IPS-NIHi7 (cell line): ENCODE measurements at regions not wholly inside any gene's neighbourhood (a gene's known extent, or its start where the extent isn't known, plus 50 kb on each side); places are given as distances from the start of the nearest gene placed in this dataset.
"Not testable (repeated sequence)": the region's sequence is repeated elsewhere in the genome, so short reads cannot be mapped to it uniquely, and the experiment has no call there.

Experiments
- DNase-seq: peaks from one replicate; pipeline ENCODE4 v3.0.0; 2012; ENCODE audit warnings: mixed read lengths; ENCODE audit errors: extremely low spot score

GRCh38 chr7:1300206-1300605 is 67.5 kb downstream of the UNCX start:
- DNase-seq = no peak

GRCh38 chr7:1300636-1301035 is 68.0 kb downstream of the UNCX start:
- DNase-seq = no peak

- no peak for DNase-seq
Observed at GRCh38 chr7:1301054-1301881, 68.6 kb downstream of the UNCX start.

- no peak for DNase-seq
Observed at GRCh38 chr7:1301882-1302251, 69.2 kb downstream of the UNCX start.

- no peak for DNase-seq
Observed at GRCh38 chr7:1302936-1303335, 70.3 kb downstream of the UNCX start.

GRCh38 chr7:1304011-1304410 is 71.3 kb downstream of the UNCX start:
- DNase-seq = not testable (repeated sequence)

- no peak for DNase-seq
Observed at GRCh38 chr7:1305873-1306272, 73.2 kb downstream of the UNCX start.

- no peak for DNase-seq
Observed at GRCh38 chr7:1307828-1308227, 75.2 kb downstream of the UNCX start.

- no peak for DNase-seq
Observed at GRCh38 chr7:1309290-1309689, 76.6 kb downstream of the UNCX start.

- no peak for DNase-seq
Observed at GRCh38 chr7:1309996-1310395, 77.3 kb downstream of the UNCX start.

- DNase-seq = no peak
Observed at GRCh38 chr7:1310936-1311335, 78.3 kb downstream of the UNCX start.

GRCh38 chr7:1311406-1312135 is 78.9 kb downstream of the UNCX start:
- DNase-seq = no peak

- no peak for DNase-seq
Observed at GRCh38 chr7:1312136-1313070, 79.7 kb downstream of the UNCX start.

GRCh38 chr7:1313613-1314012 is 80.9 kb downstream of the UNCX start:
- no peak for DNase-seq

- no peak for DNase-seq
Observed at GRCh38 chr7:1314021-1314907, 81.6 kb downstream of the UNCX start.

GRCh38 chr7:1314908-1315450 is 82.3 kb downstream of the UNCX start:
- DNase-seq = no peak

GRCh38 chr7:1316086-1316485 is 83.4 kb downstream of the UNCX start:
- no peak for DNase-seq

GRCh38 chr7:1317646-1318045 is 85.0 kb downstream of the UNCX start:
- DNase-seq = no peak

GRCh38 chr7:1318051-1318450 is 85.4 kb downstream of the UNCX start:
- DNase-seq = no peak

GRCh38 chr7:1318661-1319060 is 86.0 kb downstream of the UNCX start:
- no peak for DNase-seq
